HEK293 (cell line): ENCODE measurements at regions not wholly inside any gene's neighbourhood (a gene's known extent, or its start where the extent isn't known, plus 50 kb on each side); places are given as distances from the start of the nearest gene placed in this dataset.
A peak's percentile ranks its signal among the peaks of the same experiment; 100 is the strongest.

Source experiments
- CTCF ChIA-PET: fragments of 350-600 bp; formaldehyde crosslinking; extraction: SDS; loops from one replicate; lab custom pipeline; 2021; ENCODE audit warnings: antibody characterized with exemption; lab: Yijun Ruan, JAX
- POLR2A ChIA-PET: fragments of 300-600 bp; formaldehyde crosslinking; extraction: SDS; loops from one replicate; lab custom pipeline; 2020; ENCODE audit warnings: antibody characterized with exemption, inconsistent platforms; lab: Yijun Ruan, JAX
- H3K27ac ChIP-seq: fragments of 200-500 bp; sonication (Bioruptor generic); 2 replicates; pipeline ENCODE4 v1.5.1; 2014; ENCODE audit warnings: low read depth, low read length, control low read depth, inconsistent platforms; ENCODE audit errors: extremely low read depth
- H3K36me3 ChIP-seq, 2 experiments: fragments of 200-500 bp in 1 of 2; sonication (Bioruptor generic) in 1 of 2; 1 replicate in 1 of 2; 2 replicates in 1 of 2; pipeline ENCODE4 v1.5.1; 2014 to 2017; ENCODE audit warnings: inconsistent platforms in 2 of 2, low read length in 2 of 2; ENCODE audit not compliant: control insufficient read depth in 2 of 2, insufficient read depth in 1 of 2
- H3K4me1 ChIP-seq: fragments of 200-500 bp; sonication (Bioruptor generic); 2 replicates; pipeline ENCODE4 v1.5.1; 2014; ENCODE audit warnings: mild to moderate bottlenecking, low read length, inconsistent platforms; ENCODE audit not compliant: control insufficient read depth, insufficient read depth
- H3K4me3 ChIP-seq: 2 replicates; pipeline ENCODE4 v1.5.1; 2011; ENCODE audit warnings: low read depth, mild to moderate bottlenecking, control low read depth, low read length, moderate library complexity
- H3K9me3 ChIP-seq: fragments of 200-500 bp; sonication (Bioruptor generic); 2 replicates; pipeline ENCODE4 v1.5.1; 2014; ENCODE audit warnings: low read depth, low read length, inconsistent platforms; ENCODE audit not compliant: control insufficient read depth, insufficient read depth
- ATF2 ChIP-seq: fragments of 450-650 bp; formaldehyde crosslinking; IDR thresholded peaks from 2 replicates; pipeline ENCODE4 v1.5.1; 2016; ENCODE audit warnings: missing biosample characterization, missing genetic modification characterization, low read depth
- GLI2 ChIP-seq: fragments of 450-650 bp; formaldehyde crosslinking; IDR thresholded peaks from 2 replicates; pipeline ENCODE4; 2017; ENCODE audit warnings: missing biosample characterization, missing genetic modification characterization, low read depth, borderline replicate concordance
- MZF1 ChIP-seq: fragments of 450-650 bp; formaldehyde crosslinking; IDR thresholded peaks from 2 replicates; pipeline ENCODE4 v1.5.1; 2017; ENCODE audit warnings: missing biosample characterization, missing genetic modification characterization, borderline replicate concordance
- PRDM10 ChIP-seq: fragments of 450-650 bp; formaldehyde crosslinking; IDR thresholded peaks from 2 replicates; pipeline ENCODE4 v1.5.1; 2016; ENCODE audit warnings: missing biosample characterization, missing genetic modification characterization
- SP3 ChIP-seq: fragments of 450-650 bp; formaldehyde crosslinking; IDR thresholded peaks from 2 replicates; pipeline ENCODE4 v1.5.1; 2016; ENCODE audit warnings: missing biosample characterization, missing genetic modification characterization
- ZBTB17 ChIP-seq: fragments of 450-650 bp; formaldehyde crosslinking; IDR thresholded peaks from 2 replicates; pipeline ENCODE4 v1.5.1; 2016; ENCODE audit warnings: missing biosample characterization, missing genetic modification characterization
- ZBTB20 ChIP-seq: fragments of 450-650 bp; formaldehyde crosslinking; IDR thresholded peaks from 2 replicates; pipeline ENCODE4 v1.5.1; 2016; ENCODE audit warnings: missing biosample characterization, missing genetic modification characterization
- ZBTB21 ChIP-seq: fragments of 450-650 bp; formaldehyde crosslinking; IDR thresholded peaks from 2 replicates; pipeline ENCODE4 v1.5.1; 2017; ENCODE audit warnings: missing biosample characterization, missing genetic modification characterization
- ZBTB6 ChIP-seq: fragments of 450-650 bp; formaldehyde crosslinking; IDR thresholded peaks from 2 replicates; pipeline ENCODE4 v1.5.1; 2017; ENCODE audit warnings: missing biosample characterization, missing genetic modification characterization
- ZFHX2 ChIP-seq: fragments of 450-650 bp; formaldehyde crosslinking; conservative IDR thresholded peaks from 2 replicates; pipeline ENCODE4 v1.5.1; 2016; ENCODE audit warnings: missing biosample characterization, missing genetic modification characterization
- ZNF280C ChIP-seq: fragments of 450-650 bp; formaldehyde crosslinking; IDR thresholded peaks from 2 replicates; pipeline ENCODE4 v1.5.1; 2016; ENCODE audit warnings: missing biosample characterization, missing genetic modification characterization
- ZNF549 ChIP-seq: fragments of 450-650 bp; IDR thresholded peaks from 2 replicates; pipeline ENCODE4 v1.5.1; 2018; ENCODE audit warnings: missing biosample characterization, missing genetic modification characterization, mild to moderate bottlenecking, inconsistent platforms, moderate library complexity
- ZNF558 ChIP-seq: fragments of 450-650 bp; formaldehyde crosslinking; IDR thresholded peaks from 2 replicates; pipeline ENCODE4 v1.5.1; 2016; ENCODE audit warnings: missing biosample characterization, missing genetic modification characterization
- ZNF600 ChIP-seq: fragments of 450-650 bp; formaldehyde crosslinking; IDR thresholded peaks from 2 replicates; pipeline ENCODE4 v1.5.1; 2016; ENCODE audit warnings: missing biosample characterization, missing genetic modification characterization
- ZNF830 ChIP-seq: fragments of 450-650 bp; IDR thresholded peaks from 2 replicates; pipeline ENCODE4 v1.5.0; 2018; ENCODE audit warnings: missing biosample characterization, missing genetic modification characterization, low read depth, mild to moderate bottlenecking, moderate library complexity

GRCh38 chr1:212504171-212504803, 71.6 kb downstream of the NENF start:
- Histone ChIP-seq H3K36me3 (no peaks in the 10 kb centered on the region), H3K9me3 (no peaks in the 10 kb centered on the region), H3K4me3 (no peak overlapping the region), H3K27ac (no peak overlapping the region), H3K4me1 (no peaks in the 10 kb centered on the region)
- POLR2A ChIA-PET, result no interaction called here
- TF ChIP-seq ZBTB6 (no peak), PRDM10 (tag by site-specific recombination) (peak; percentile 92), ZNF549 (tag by site-specific recombination) (no peak), ZFHX2 (no peak), ZNF558 (tag by site-specific recombination) (no peak), ZNF280C (tag by site-specific recombination) (no peak), GLI2 (tag by site-specific recombination) (no peak), ZNF830 (tag by site-specific recombination) (no peak), ZBTB20 (0 out of 2 replicates have a peak, but pooled peaks have one; percentile 15), SP3 (tag by site-specific recombination) (no peak)
- TF ChIP-seq, all 188 proteins: peak for 2
- CTCF ChIA-PET, result interaction anchor here (1.3 kb wide), 1 partner anchor 25 kb away, joined by 3 read pairs; no protein-coding TSS in a partner anchor

GRCh38 chr1:212506666-212507065, 73.9 kb downstream of the NENF start:
- CTCF ChIA-PET, result interaction anchor here (0.5 to 1.4 kb wide), 2 partner anchors 30 to 71 kb away, joined by 3 to 5 read pairs; no protein-coding TSS in a partner anchor
- Histone ChIP-seq H3K4me1 (no peaks in the 10 kb centered on the region), H3K36me3 (no peaks in the 10 kb centered on the region), H3K9me3 (no peaks in the 10 kb centered on the region), H3K27ac (no peak overlapping the region), H3K4me3 (no peak overlapping the region)
- TF ChIP-seq ZBTB17 (tag by site-specific recombination) (0 out of 2 replicates have a peak, but pooled peaks have one; percentile 15), ZBTB21 (no peak)
- POLR2A ChIA-PET, result no interaction called here

GRCh38 chr1:212507369-212507768, 74.6 kb downstream of the NENF start:
- H3K9me3 ChIP-seq, result no peaks in the 10 kb centered on the region
- no peaks in the 10 kb centered on the region for H3K36me3 ChIP-seq
- CTCF ChIA-PET, result interaction anchor here (0.5 kb wide), 1 partner anchor 28 kb away, joined by 3 read pairs; no protein-coding TSS in a partner anchor
- H3K4me3 ChIP-seq, result no peak overlapping the region
- TF ChIP-seq ATF2 (tag by site-specific recombination) (0 out of 2 replicates have a peak, but pooled peaks have one; percentile 33), MZF1 (no peak), ZNF600 (tag by site-specific recombination) (0 out of 2 replicates have a peak, but pooled peaks have one; percentile 42)
- no peak overlapping the region for H3K27ac ChIP-seq
- POLR2A ChIA-PET, result interaction anchor here (1.0 kb wide), 1 partner anchor 101 kb away, joined by 3 read pairs; the partner anchor contains the start of gene ATF3
- no peaks in the 10 kb centered on the region for H3K4me1 ChIP-seq
